HG03064 (cell line): ENCODE measurements at regions not wholly inside any gene's neighbourhood (a gene's known extent, or its start where the extent isn't known, plus 50 kb on each side); places are given as distances from the start of the nearest gene placed in this dataset.

Experiments
- ATAC-seq: cut with Tn5 transposase; IDR thresholded peaks from one replicate; pipeline ENCODE4 v1.9.1; 2021; ENCODE audit warnings: low read depth; ENCODE audit not compliant: unreplicated experiment

DNA sequence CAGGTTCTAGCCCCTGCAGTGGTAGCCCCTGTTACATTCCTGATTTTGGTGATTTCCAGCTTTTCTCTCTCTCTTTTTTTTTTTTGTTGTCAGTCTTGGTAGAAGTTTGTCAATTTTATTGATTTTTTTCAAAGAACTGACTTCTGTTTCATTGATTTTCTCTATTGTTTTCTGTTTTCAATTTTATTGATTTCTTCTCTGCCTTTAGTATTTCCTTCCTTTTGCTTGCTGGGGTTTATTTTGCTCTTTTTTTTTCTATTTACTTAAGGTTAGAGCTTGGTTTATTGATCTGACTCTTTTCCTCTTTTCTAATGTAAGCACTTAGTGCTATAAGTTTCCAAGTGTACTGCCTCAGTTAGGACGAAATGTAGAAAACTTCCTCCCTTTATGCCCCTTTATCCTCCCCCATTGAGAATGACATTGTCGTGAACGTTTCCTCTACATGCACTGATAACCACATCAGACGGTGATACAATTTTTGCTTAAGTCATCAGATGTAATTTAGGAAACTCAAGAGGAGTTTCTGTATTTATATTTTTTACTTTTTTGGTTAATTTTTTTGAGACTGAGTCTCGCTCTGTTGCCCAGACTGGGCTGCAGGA lies 81.1 kb upstream of the HS6ST1 start:
- no peak for ATAC-seq

GRCh38 chr2:128401680-128402079 lies 83.0 kb upstream of the HS6ST1 start:
- no peak for ATAC-seq

GRCh38 chr2:128402911-128403670 lies 84.4 kb upstream of the HS6ST1 start:
- no peak for ATAC-seq

DNA sequence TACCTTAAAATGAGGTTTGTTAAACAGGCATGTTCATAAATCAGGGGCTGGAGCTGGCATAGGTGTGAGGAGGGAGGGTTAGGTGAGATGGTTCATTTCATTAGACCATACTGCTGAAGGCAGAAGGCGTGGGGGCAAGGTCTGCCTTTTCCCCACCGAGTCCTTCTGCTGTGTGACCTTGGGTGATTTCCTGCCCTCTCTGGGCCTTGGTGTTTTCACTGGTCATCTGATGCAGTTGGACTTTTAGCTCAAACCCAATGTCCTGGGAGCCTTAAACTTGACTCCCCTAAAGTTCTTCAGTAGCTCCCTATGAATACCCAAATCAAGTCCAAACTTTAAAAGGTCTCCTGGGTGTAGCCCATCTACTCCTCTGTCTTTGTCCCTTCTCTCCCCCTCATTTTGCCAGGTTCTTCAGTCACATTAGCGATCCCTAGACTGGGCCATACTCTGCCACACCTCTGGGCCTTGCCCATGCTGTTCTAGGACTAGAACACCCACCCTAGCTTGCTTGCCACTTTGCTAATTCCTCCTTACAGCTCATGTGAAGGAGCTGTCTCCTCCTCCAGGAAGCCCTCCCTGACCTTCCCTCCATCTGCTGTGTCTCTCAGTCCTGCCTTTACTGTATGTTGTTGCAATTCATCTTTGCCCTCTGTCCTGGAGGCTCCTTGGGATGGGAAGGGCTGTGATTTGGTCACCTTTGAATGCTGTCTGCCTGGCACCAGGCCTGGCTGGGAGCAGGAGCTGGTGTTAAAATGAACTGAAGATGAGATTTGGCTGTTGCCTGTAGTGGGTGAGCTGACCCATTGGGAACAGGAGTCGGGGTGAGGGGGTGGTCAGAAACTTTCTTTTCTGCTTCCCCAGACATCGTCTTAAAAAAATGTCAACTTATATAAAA lies 85.4 kb upstream of the HS6ST1 start:
- ATAC-seq: no peak

DNA sequence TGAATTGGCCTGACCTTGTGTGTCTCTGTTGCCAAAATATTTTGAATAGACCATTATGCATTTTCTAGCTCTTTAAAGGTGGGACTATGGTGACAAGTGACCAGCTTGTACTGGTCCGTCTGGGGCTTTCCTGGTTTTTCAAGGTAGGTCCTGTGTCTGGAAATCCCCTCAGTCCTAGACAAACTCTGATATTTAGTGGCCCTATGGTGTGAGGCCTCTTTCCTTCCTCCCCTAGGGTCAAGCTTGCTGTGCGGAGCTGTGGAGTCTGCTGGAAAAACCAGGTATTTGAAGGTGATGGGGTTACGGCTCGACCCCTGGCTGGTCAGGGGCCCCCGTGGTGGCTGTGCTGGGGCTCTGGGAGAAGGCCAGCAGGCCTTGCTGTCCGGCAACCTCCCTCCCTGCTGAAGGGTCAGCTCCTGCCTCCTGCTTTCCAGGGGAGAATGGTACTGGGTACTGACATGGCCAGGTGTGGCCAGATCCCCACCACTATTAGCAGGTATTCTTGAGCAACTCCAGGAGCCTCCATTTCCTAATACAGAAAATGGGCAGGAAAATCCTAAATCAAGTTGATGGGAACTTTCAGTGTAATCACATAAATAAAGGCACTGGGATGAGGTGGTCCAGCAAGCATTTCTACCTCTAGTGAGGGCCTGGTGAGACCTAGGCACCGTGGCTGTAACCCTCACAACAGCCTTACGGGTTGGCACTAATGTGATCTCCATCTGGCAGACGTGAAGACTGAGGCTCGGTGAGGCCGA lies 86.2 kb upstream of the HS6ST1 start:
- no peak for ATAC-seq

DNA sequence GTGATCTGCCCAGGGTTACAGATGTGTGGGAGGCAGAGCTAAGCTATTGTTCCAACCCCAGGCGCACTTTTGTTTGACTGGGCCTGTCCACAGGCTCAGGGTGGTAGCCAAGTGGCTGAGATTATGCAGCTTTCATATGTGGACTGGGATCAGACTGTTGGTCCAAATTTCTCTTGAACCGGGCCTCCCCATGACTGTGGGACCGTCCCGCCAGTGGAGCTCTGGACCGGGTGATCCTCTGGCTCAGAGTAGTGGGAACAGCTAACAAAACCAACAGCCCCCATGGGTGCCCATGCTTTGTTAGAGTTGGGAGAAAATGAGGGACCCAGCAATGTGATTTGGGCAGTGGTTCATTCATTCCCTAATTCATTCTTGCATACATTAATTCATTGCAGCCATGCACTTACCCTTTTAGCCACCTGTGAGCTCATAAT lies 86.8 kb upstream of the HS6ST1 start:
- ATAC-seq: no peak

- ATAC-seq: no peak
Measured at GRCh38 chr2:128405981-128406613, 87.4 kb upstream of the HS6ST1 start.

DNA sequence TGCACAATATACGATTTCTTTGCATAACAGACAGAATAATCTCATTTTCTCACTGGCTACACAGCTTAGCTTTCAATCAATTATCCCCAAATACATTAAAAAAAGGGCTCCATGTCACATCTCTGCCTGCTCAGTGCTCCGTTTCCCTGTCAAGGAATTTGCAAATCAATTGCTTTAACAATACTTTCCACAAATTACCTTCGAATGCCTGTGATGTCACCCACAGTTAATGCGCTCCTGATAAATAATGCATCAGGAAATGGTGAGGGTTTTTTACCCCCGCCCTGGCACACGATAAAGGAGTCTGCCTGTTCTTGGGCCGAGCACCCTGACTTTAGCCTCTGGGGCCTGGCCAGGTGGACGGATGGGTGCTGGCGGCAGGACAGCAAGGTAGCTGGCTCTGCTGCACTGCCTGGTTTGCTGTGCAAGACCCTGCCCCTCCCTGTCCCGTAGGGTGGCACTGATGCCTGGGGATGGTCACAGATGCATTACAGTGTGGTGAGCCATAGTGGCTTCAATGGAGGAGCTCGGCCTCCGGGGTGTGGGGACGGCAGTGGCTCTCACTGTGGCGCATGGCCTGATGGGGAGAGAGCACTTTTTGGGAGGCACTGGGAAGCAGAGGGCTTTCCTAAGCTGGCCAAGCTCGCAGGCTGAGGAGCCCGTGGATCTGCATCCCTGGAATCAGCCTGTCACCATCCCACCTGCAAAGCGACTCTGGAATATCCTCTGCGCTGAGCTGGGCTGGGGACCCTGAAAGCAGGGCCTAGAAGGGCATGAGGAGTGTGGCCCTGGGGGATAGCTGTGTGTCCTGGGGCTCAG lies 88.3 kb upstream of the HS6ST1 start:
- no peak for ATAC-seq

DNA sequence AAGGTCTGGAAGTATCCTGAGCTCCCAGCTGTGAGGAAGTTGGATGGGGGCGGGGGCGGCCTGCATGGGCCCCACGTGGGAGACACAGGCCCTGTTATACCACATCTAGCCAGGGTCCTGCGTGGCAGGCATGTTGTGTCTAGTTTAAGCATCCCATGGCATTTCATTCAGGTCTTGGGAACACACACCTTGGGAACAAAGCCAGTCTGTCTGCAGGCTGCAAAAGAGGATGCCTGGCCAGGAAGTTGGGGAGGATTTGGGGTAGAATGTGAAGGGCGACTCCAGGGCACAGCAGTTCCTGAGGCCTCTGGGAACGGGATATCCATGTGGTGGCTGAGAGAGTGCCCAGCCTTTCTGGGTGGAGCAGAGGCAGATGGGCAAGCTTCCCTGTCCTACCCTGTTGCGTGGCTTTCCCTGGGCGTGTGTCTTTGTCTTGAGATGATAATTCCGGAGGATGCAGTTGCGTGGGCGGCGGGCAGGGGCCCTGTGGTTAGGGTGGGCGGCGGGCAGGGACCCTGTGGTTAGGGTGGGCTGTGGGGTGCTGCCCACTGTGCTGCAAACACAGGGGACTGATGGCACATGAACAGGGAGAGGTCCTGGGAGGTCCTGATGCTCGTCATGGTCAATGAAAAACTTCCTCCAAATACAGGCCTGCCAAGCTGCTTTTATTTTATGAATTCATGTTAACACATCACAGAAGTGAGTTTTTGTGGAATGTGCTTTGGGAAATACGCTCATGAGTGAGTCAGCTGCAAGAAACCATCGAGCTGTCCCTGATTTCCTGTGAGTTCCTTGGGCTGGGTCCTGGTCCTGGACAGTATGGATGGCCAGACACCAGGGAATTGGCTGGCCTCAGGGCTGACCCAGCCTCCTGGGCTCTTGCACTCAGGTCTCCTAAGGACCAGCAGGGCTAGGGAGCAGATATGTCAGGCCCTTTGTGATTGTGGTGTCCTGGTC lies 90.0 kb upstream of the HS6ST1 start:
- no peak for ATAC-seq

GRCh38 chr2:128409326-128410034 lies 90.8 kb upstream of the HS6ST1 start:
- no peak for ATAC-seq

GRCh38 chr2:128410035-128410757 lies 91.5 kb upstream of the HS6ST1 start:
- no peak for ATAC-seq

DNA sequence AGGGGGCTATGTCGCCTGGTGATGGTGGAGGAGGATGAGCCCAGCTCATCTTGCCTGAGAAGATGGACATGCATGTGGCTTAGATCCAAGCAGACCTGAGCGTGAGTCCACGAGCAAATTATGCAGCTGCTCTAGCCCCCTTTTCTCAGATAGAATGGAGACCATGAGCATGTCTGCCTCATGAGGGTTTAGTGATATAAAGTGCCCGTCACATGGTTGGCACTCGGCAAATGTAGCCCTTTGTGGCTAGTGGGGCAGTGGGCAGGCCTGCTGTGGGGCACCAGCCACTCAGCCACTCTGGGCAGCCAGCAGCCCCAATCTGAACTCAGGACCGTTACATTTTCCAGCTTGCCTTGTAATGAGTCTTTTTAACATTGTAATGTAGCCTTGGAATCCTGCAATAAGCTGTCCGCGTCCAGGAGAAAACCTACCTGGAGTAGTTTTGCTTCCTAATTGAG lies 92.1 kb upstream of the HS6ST1 start:
- ATAC-seq: no peak

DNA sequence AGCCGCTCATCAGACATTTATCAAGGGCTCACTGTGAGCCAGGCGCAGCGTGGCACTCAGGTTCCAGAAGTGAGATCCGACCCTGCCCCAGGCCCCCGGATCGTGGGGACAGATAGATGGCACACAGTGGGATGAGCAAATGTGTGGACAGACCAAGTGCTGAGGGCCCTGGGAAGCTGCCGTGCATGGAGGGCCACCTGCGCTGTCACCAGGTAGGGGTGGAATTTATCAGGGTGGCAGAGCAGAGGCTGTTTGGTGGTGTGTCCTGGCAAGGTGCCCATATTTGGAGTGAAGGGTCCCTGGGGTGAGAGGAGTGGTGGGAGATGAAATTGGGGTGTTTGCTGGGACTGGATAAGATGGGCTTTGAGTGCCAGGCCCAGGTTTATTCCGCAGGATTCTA lies 92.8 kb upstream of the HS6ST1 start:
- ATAC-seq: no peak

DNA sequence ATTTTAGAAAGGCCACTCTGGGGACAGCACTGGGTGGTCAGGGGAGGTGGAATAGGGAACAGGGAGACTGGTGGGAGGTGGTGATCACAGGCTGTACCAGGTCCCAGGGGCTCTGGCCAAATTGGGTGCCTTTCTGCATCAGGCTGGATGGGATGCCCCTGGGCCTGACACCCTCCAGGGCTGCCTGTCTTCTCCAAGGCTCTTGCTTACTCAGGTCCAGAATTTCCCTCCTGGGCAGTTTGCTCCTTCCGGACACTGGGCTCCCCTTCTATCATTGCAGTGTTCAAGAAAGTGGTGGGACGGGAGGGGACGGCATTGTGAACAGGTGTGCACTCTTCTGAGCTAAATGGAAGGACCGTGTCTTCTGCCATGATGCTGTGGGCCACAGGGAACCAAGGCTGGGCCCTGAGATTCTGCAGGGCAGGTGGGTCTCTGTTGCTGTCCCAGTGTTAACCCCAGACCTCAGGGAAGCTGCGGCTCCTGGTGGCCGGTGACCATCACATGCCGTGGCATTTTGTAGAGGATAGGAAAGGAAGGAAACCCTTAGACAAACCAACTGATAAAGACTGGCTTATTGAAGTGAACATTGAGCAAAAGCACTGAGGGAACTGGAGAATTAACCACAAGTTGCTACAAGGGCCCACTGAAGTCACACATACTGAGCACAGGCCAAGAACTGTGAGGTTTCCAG lies 93.7 kb upstream of the HS6ST1 start:
- no peak for ATAC-seq

GRCh38 chr2:128413014-128413717 lies 94.5 kb upstream of the HS6ST1 start:
- ATAC-seq: no peak
